HUES48 (cell line): ENCODE measurements at regions not wholly inside any gene's neighbourhood (a gene's known extent, or its start where the extent isn't known, plus 50 kb on each side); places are given as distances from the start of the nearest gene placed in this dataset.
"Not testable (repeated sequence)": the region's sequence is repeated elsewhere in the genome, so short reads cannot be mapped to it uniquely, and the experiment has no call there.

Experiments used
- H3K27ac ChIP-seq: one replicate; pipeline ENCODE4 v1.7.0; 2013; ENCODE audit warnings: low read depth, low read length, inconsistent platforms
- H3K27me3 ChIP-seq: 2 replicates; pipeline ENCODE4 v1.6.1; 2013; ENCODE audit warnings: mild to moderate bottlenecking, low read length; ENCODE audit not compliant: control insufficient read depth, insufficient read depth
- H3K36me3 ChIP-seq: 2 replicates; pipeline ENCODE4 v1.6.1; 2013; ENCODE audit warnings: low read length; ENCODE audit not compliant: control insufficient read depth, insufficient read depth
- H3K4me1 ChIP-seq: 2 replicates; pipeline ENCODE4 v1.6.1; 2013; ENCODE audit warnings: mild to moderate bottlenecking, low read length; ENCODE audit not compliant: control insufficient read depth, insufficient read depth
- H3K4me3 ChIP-seq: 2 replicates; pipeline ENCODE4 v1.5.1; 2013; ENCODE audit warnings: mild to moderate bottlenecking, low read depth, low read length
- H3K9ac ChIP-seq: 2 replicates; pipeline ENCODE4 v1.6.1; 2013; ENCODE audit warnings: mild to moderate bottlenecking, low read depth, low read length, moderate library complexity
- H3K9me3 ChIP-seq: 2 replicates; pipeline ENCODE4 v1.6.1; 2013; ENCODE audit warnings: low read length; ENCODE audit not compliant: control insufficient read depth, insufficient read depth

GRCh38 chr10:85493703-85494102, 872.9 kb downstream of the GRID1 start:
- H3K27ac ChIP-seq = no peak overlapping the region
- H3K27me3 ChIP-seq = peaks cover 47% of the 10 kb centered on the region
- H3K36me3 ChIP-seq = no peaks in the 10 kb centered on the region

GRCh38 chr10:85504641-85505040, 862.0 kb downstream of the GRID1 start:
- H3K4me1 ChIP-seq, H3K36me3 ChIP-seq, H3K9ac ChIP-seq, H3K27ac ChIP-seq, H3K4me3 ChIP-seq, H3K9me3 ChIP-seq, H3K27me3 ChIP-seq: not testable (repeated sequence)

More at GRCh38 chr10:85493703-85494102, 872.9 kb downstream of the GRID1 start:
- no peak overlapping the region for H3K4me3 ChIP-seq
- H3K9me3 ChIP-seq = no peaks in the 10 kb centered on the region
- H3K9ac ChIP-seq = no peak overlapping the region
- peaks cover 20% of the 10 kb centered on the region for H3K4me1 ChIP-seq

- Histone ChIP-seq H3K9me3 (peaks cover 8% of the 10 kb centered on the region), H3K27ac (no peak overlapping the region), H3K9ac (no peak overlapping the region), H3K27me3 (no peaks in the 10 kb centered on the region), H3K4me1 (peaks cover 4% of the 10 kb centered on the region), H3K4me3 (no peak overlapping the region), H3K36me3 (no peaks in the 10 kb centered on the region)
These were observed 858.4 kb downstream of the GRID1 start for GRCh38 chr10:85508159-85508558.

GRCh38 chr10:85510682-85511081, 855.9 kb downstream of the GRID1 start:
- no peaks in the 10 kb centered on the region for H3K36me3 ChIP-seq
- H3K4me3 ChIP-seq = no peak overlapping the region
- H3K9me3 ChIP-seq = no peaks in the 10 kb centered on the region
- H3K9ac ChIP-seq = no peak overlapping the region
- no peak overlapping the region for H3K27ac ChIP-seq
- peaks cover 15% of the 10 kb centered on the region for H3K4me1 ChIP-seq
- H3K27me3 ChIP-seq = no peaks in the 10 kb centered on the region

- no peak overlapping the region for H3K4me3 ChIP-seq
- H3K36me3 ChIP-seq = no peaks in the 10 kb centered on the region
These were observed 853.2 kb downstream of the GRID1 start for GRCh38 chr10:85513436-85513835.

GRCh38 chr10:85515316-85515715, 851.3 kb downstream of the GRID1 start:
- no peaks in the 10 kb centered on the region for H3K27me3 ChIP-seq
- H3K4me3 ChIP-seq = no peak overlapping the region
- no peak overlapping the region for H3K27ac ChIP-seq
- H3K36me3 ChIP-seq = no peaks in the 10 kb centered on the region
- no peaks in the 10 kb centered on the region for H3K9me3 ChIP-seq
- H3K9ac ChIP-seq = no peak overlapping the region
- peaks cover 15% of the 10 kb centered on the region for H3K4me1 ChIP-seq

More at GRCh38 chr10:85513436-85513835, 853.2 kb downstream of the GRID1 start:
- H3K9ac ChIP-seq = no peak overlapping the region; the same call in 1 of the 2 replicates
- no peaks in the 10 kb centered on the region for H3K27me3 ChIP-seq
- H3K4me1 ChIP-seq = peaks cover 15% of the 10 kb centered on the region
- H3K27ac ChIP-seq = peak overlapping the region; percentile 9
- no peaks in the 10 kb centered on the region for H3K9me3 ChIP-seq

- Histone ChIP-seq H3K36me3 (no peaks in the 10 kb centered on the region), H3K9ac (no peak overlapping the region), H3K4me1 (peaks cover 11% of the 10 kb centered on the region), H3K9me3 (0 out of 2 replicates have a peak, but pooled peaks cover 4% of the 10 kb centered on the region), H3K27ac (no peak overlapping the region), H3K27me3 (no peaks in the 10 kb centered on the region), H3K4me3 (no peak overlapping the region)
These were observed 842.5 kb downstream of the GRID1 start for GRCh38 chr10:85524001-85524666.

- Histone ChIP-seq H3K4me3 (no peak overlapping the region), H3K9ac (no peak overlapping the region), H3K27ac (no peak overlapping the region), H3K36me3 (no peaks in the 10 kb centered on the region), H3K27me3 (no peaks in the 10 kb centered on the region), H3K9me3 (0 out of 2 replicates have a peak, but pooled peaks cover 4% of the 10 kb centered on the region), H3K4me1 (peaks cover 28% of the 10 kb centered on the region)
These were observed 838.8 kb downstream of the GRID1 start for GRCh38 chr10:85527616-85528317.

- no peak overlapping the region for H3K27ac ChIP-seq
- H3K9me3 ChIP-seq = 0 out of 2 replicates have a peak, but pooled peaks cover 4% of the 10 kb centered on the region
- H3K4me3 ChIP-seq = no peak overlapping the region
- H3K36me3 ChIP-seq = no peaks in the 10 kb centered on the region
- H3K9ac ChIP-seq = no peak overlapping the region
- peaks cover 28% of the 10 kb centered on the region for H3K4me1 ChIP-seq
- no peaks in the 10 kb centered on the region for H3K27me3 ChIP-seq
These were observed 838.3 kb downstream of the GRID1 start for GRCh38 chr10:85528318-85528652.

- Histone ChIP-seq H3K27ac (no peak overlapping the region), H3K9ac (no peak overlapping the region), H3K27me3 (peaks cover 2% of the 10 kb centered on the region; the same call in 1 of the 2 replicates), H3K4me3 (no peak overlapping the region), H3K36me3 (no peaks in the 10 kb centered on the region), H3K4me1 (peaks cover 35% of the 10 kb centered on the region), H3K9me3 (0 out of 2 replicates have a peak, but pooled peaks cover 4% of the 10 kb centered on the region)
These were observed 834.9 kb downstream of the GRID1 start for GRCh38 chr10:85531706-85532105.

GRCh38 chr10:85532773-85533172, 833.8 kb downstream of the GRID1 start:
- Histone ChIP-seq H3K9ac (no peak overlapping the region), H3K4me3 (no peak overlapping the region), H3K27ac (no peak overlapping the region), H3K4me1 (peaks cover 35% of the 10 kb centered on the region), H3K9me3 (0 out of 2 replicates have a peak, but pooled peaks cover 4% of the 10 kb centered on the region), H3K27me3 (peaks cover 2% of the 10 kb centered on the region; the same call in 1 of the 2 replicates), H3K36me3 (no peaks in the 10 kb centered on the region)
